Aorta (tissue), 5 donors: ENCODE measurements at regions not wholly inside any gene's neighbourhood (a gene's known extent, or its start where the extent isn't known, plus 50 kb on each side); places are given as distances from the start of the nearest gene placed in this dataset.
"Not testable (repeated sequence)": the region's sequence is repeated elsewhere in the genome, so short reads cannot be mapped to it uniquely, and the experiment has no call there.

Experiments used
- ATAC-seq: fragments of 200-7000 bp; cut with Tn5 transposase; one replicate; pipeline ENCODE4 v1.9.1; 2022; ENCODE audit warnings: moderate library complexity; ENCODE audit not compliant: low FRiP score
- DNase-seq, 2 donors: peaks; one replicate each; pipeline ENCODE4 v3.0.0-alpha.2; 2020
- H3K27ac ChIP-seq, 2 donors: one replicate each; pipeline ENCODE4 v1.5.1; 2013; ENCODE audit warnings: low read length in 2 of 2, mild to moderate bottlenecking in 2 of 2, moderate library complexity in 2 of 2, control low read depth in 1 of 2, inconsistent platforms in 1 of 2, low read depth in 1 of 2
- H3K27me3 ChIP-seq, 2 donors: one replicate each; pipeline ENCODE4 v1.6.1; 2013; ENCODE audit warnings: control low read depth in 1 of 2, low read length in 1 of 2, mild to moderate bottlenecking in 1 of 2, moderate library complexity in 1 of 2; ENCODE audit not compliant: insufficient read depth in 2 of 2, control insufficient read depth in 1 of 2
- H3K36me3 ChIP-seq, 2 donors: one replicate each; pipeline ENCODE4 v1.6.1; 2013; ENCODE audit warnings: control low read depth in 1 of 2, low read length in 1 of 2, mild to moderate bottlenecking in 1 of 2; ENCODE audit not compliant: insufficient read depth in 2 of 2, control insufficient read depth in 1 of 2
- H3K4me1 ChIP-seq, 2 donors: one replicate each; pipeline ENCODE4 v1.6.1; 2013; ENCODE audit warnings: low read length in 2 of 2, control low read depth in 1 of 2, mild to moderate bottlenecking in 1 of 2, moderate library complexity in 1 of 2; ENCODE audit not compliant: insufficient read depth in 2 of 2, control insufficient read depth in 1 of 2
- H3K4me3 ChIP-seq, 2 donors: one replicate each; pipeline ENCODE4 v1.5.1; 2013; ENCODE audit warnings: low read length in 2 of 2, control low read depth in 1 of 2, mild to moderate bottlenecking in 1 of 2
- H3K9me3 ChIP-seq: one replicate; pipeline ENCODE4 v1.6.1; 2013; ENCODE audit warnings: mild to moderate bottlenecking, low read length; ENCODE audit not compliant: control insufficient read depth
- WGBS, 2 donors: extraction: QIAGEN DNeasy Blood & Tissue Kit; methylation state at CpG; one replicate each; pipeline ENCODE4 v1.1.7; 2013; 5-methylcytosine and 5-hydroxymethylcytosine counted together
- intact Hi-C, 2 donors: fragments of 100-400 bp; cut with DNase I; formaldehyde crosslinking; loops; one replicate each; pipeline versions ENCODE4 v1.14.2 to v1.15.0; 2022
- donor health status: healthy with polysubstance abuse.
- donor health status: Bipolar disorder and iron deficiency.
- donor health status: DM: no; HTN: no; CAD: no.
- donor health status: DM: no; HTN: no; CAD: no.
- donor health status: DM: yes; HTN: yes; CAD: no.

GRCh38 chr13:19085258-19085657 is 96.4 kb downstream of the TUBA3C start:
- Histone ChIP-seq H3K4me1 (no peaks in the 10 kb centered on the region), H3K36me3 (no peaks in the 10 kb centered on the region), H3K27ac (no peak overlapping the region), H3K9me3 (peaks cover 3% of the 10 kb centered on the region), H3K27me3 (no peaks in the 10 kb centered on the region), H3K4me3 (no peak overlapping the region)
- 46 to 54% methylated on average over 3 of the region's 3 CpGs for WGBS, 2 donors
- intact Hi-C loops: no loop called here
- ATAC-seq (no peak), DNase-seq (no peak)

- 72 to 75% methylated on average over 3 of the region's 3 CpGs for WGBS, 2 donors
- Histone ChIP-seq H3K9me3 (peaks cover 5% of the 10 kb centered on the region), H3K4me1 (no peaks in the 10 kb centered on the region), H3K27ac (no peak overlapping the region), H3K36me3 (no peaks in the 10 kb centered on the region), H3K27me3 (no peaks in the 10 kb centered on the region), H3K4me3 (no peak overlapping the region)
- intact Hi-C loops: no loop called here
- DNase-seq (no peak), ATAC-seq (no peak)
Measured at GRCh38 chr13:19083340-19083739, 98.3 kb downstream of the TUBA3C start.

GRCh38 chr13:19075418-19075817 is 106.2 kb downstream of the TUBA3C start:
- peaks cover 2% of the 10 kb centered on the region for H3K9me3 ChIP-seq
- H3K36me3 ChIP-seq: no peaks in the 10 kb centered on the region
- H3K27me3 ChIP-seq: no peaks in the 10 kb centered on the region
- no peaks in the 10 kb centered on the region for H3K4me1 ChIP-seq
- no peak for ATAC-seq
- no peak overlapping the region for H3K27ac ChIP-seq
- no peak for DNase-seq
- H3K4me3 ChIP-seq: no peak overlapping the region
- WGBS, 2 donors: 74 to 82% methylated on average over 7 of the region's 7 CpGs
- intact Hi-C loops: no loop called here

- Histone ChIP-seq H3K27ac (no peak overlapping the region), H3K36me3 (no peaks in the 10 kb centered on the region), H3K27me3 (no peaks in the 10 kb centered on the region), H3K9me3 (peaks cover 2% of the 10 kb centered on the region), H3K4me3 (no peak overlapping the region), H3K4me1 (no peaks in the 10 kb centered on the region)
- intact Hi-C loops: no loop called here
- WGBS, 2 donors: 80 to 84% methylated on average over 8 of the region's 8 CpGs
- DNase-seq (no peak), ATAC-seq (no peak)
Measured at GRCh38 chr13:19074519-19074918, 107.1 kb downstream of the TUBA3C start.

- H3K9me3 ChIP-seq, ATAC-seq, intact Hi-C loops, H3K4me1 ChIP-seq, H3K36me3 ChIP-seq, H3K4me3 ChIP-seq, H3K27me3 ChIP-seq, DNase-seq, H3K27ac ChIP-seq: not testable (repeated sequence)
- 71 to 76% methylated on average over 6 of the region's 6 CpGs for WGBS, 2 donors
Measured at GRCh38 chr13:19074106-19074505, 107.5 kb downstream of the TUBA3C start.

- WGBS, 2 donors: 74 to 80% methylated on average over 11 of the region's 11 CpGs
- H3K27me3 ChIP-seq, ATAC-seq, intact Hi-C loops, H3K9me3 ChIP-seq, DNase-seq, H3K4me1 ChIP-seq, H3K36me3 ChIP-seq, H3K27ac ChIP-seq, H3K4me3 ChIP-seq: not testable (repeated sequence)
Measured at GRCh38 chr13:19072956-19073706, 108.5 kb downstream of the TUBA3C start.

- H3K4me1 ChIP-seq: no peaks in the 10 kb centered on the region
- no peak overlapping the region for H3K27ac ChIP-seq
- H3K9me3 ChIP-seq: no peaks in the 10 kb centered on the region
- H3K36me3 ChIP-seq: no peaks in the 10 kb centered on the region
- no peak overlapping the region for H3K4me3 ChIP-seq
- H3K27me3 ChIP-seq: no peaks in the 10 kb centered on the region
- 81 to 87% methylated on average over 4 of the region's 4 CpGs for WGBS, 2 donors
- no peak for ATAC-seq
- no peak for DNase-seq
- intact Hi-C loops: no loop called here
Measured at GRCh38 chr13:19072543-19072942, 109.1 kb downstream of the TUBA3C start.

GRCh38 chr13:19071161-19071936 is 110.3 kb downstream of the TUBA3C start:
- intact Hi-C loops: no loop called here
- no peak overlapping the region for H3K27ac ChIP-seq
- ATAC-seq (no peak), DNase-seq (peak in 1 of 2 donors; percentile 64)
- no peaks in the 10 kb centered on the region for H3K9me3 ChIP-seq
- no peaks in the 10 kb centered on the region for H3K27me3 ChIP-seq
- no peaks in the 10 kb centered on the region for H3K4me1 ChIP-seq
- H3K36me3 ChIP-seq: no peaks in the 10 kb centered on the region
- WGBS, 2 donors: 75 to 84% methylated on average over 11 of the region's 11 CpGs
- H3K4me3 ChIP-seq: no peak overlapping the region

GRCh38 chr13:19070398-19070735 is 111.3 kb downstream of the TUBA3C start:
- ATAC-seq (no peak), DNase-seq (no peak)
- no peak overlapping the region for H3K4me3 ChIP-seq
- no peaks in the 10 kb centered on the region for H3K4me1 ChIP-seq
- intact Hi-C loops: no loop called here
- H3K27me3 ChIP-seq: no peaks in the 10 kb centered on the region
- no peaks in the 10 kb centered on the region for H3K36me3 ChIP-seq
- H3K27ac ChIP-seq: no peak overlapping the region
- no peaks in the 10 kb centered on the region for H3K9me3 ChIP-seq
- 75% methylated on average over 6 of the region's 6 CpGs for WGBS, 2 donors
